ENCODE measurements at regions not wholly inside any gene's neighbourhood (a gene's known extent, or its start where the extent isn't known, plus 50 kb on each side); places are given as distances from the start of the nearest gene placed in this dataset.

- no peak for TF ChIP-seq NFIC (IDR thresholded peaks at IDR 0.05)
- TF ChIP-seq CREB1 (IDR thresholded peaks at IDR 0.05; ENCODE audit: low read depth): no peak
- no peak for TF ChIP-seq MAX (IDR thresholded peaks at IDR 0.05)
- no peak for TF ChIP-seq ZBTB7A (IDR thresholded peaks at IDR 0.05; ENCODE audit: low read depth)
- no peak for TF ChIP-seq REST (IDR thresholded peaks at IDR 0.05; ENCODE audit: low read depth)
- no peak for TF ChIP-seq TCF12 (IDR thresholded peaks at IDR 0.05; ENCODE audit: low read depth)
Observed at GRCh38 chr10:10503772-10504171, 513.9 kb upstream of the CELF2 start.

- TF ChIP-seq EP300 (IDR thresholded peaks at IDR 0.05; ENCODE audit: borderline replicate concordance): no peak
- TF ChIP-seq ZBTB7A (IDR thresholded peaks at IDR 0.05; ENCODE audit: low read depth): no peak
- TF ChIP-seq YY1 (IDR thresholded peaks at IDR 0.05; ENCODE audit: low read depth): no peak
- TF ChIP-seq USF1 (IDR thresholded peaks at IDR 0.05): no peak
- no peak for TF ChIP-seq EGR1 (IDR thresholded peaks at IDR 0.05)
- no peak for TF ChIP-seq RAD21 (IDR thresholded peaks at IDR 0.05; ENCODE audit: low read depth)
- TF ChIP-seq TCF12 (IDR thresholded peaks at IDR 0.05; ENCODE audit: low read depth): no peak
- no peak for TF ChIP-seq FOXM1 (IDR thresholded peaks at IDR 0.05; ENCODE audit: borderline replicate concordance, low read depth)
- no peak for TF ChIP-seq NFIC (IDR thresholded peaks at IDR 0.05)
- no peak for TF ChIP-seq TEAD4 (IDR thresholded peaks at IDR 0.05)
- TF ChIP-seq MAX (IDR thresholded peaks at IDR 0.05): no peak
- TF ChIP-seq CEBPB (IDR thresholded peaks at IDR 0.05): no peak
- no peak for TF ChIP-seq REST (IDR thresholded peaks at IDR 0.05; ENCODE audit: low read depth)
- no peak for TF ChIP-seq CREB1 (IDR thresholded peaks at IDR 0.05; ENCODE audit: low read depth)
- TF ChIP-seq TAF1 (IDR thresholded peaks at IDR 0.05; ENCODE audit: low read depth): no peak
Observed at GRCh38 chr10:10508211-10508610, 509.5 kb upstream of the CELF2 start.

- TF ChIP-seq EP300 (IDR thresholded peaks at IDR 0.05; ENCODE audit: borderline replicate concordance): no peak
- no peak for TF ChIP-seq CREB1 (IDR thresholded peaks at IDR 0.05; ENCODE audit: low read depth)
- no peak for TF ChIP-seq RAD21 (IDR thresholded peaks at IDR 0.05; ENCODE audit: low read depth)
- TF ChIP-seq NFIC (IDR thresholded peaks at IDR 0.05): no peak
- no peak for TF ChIP-seq ZBTB7A (IDR thresholded peaks at IDR 0.05; ENCODE audit: low read depth)
- TF ChIP-seq USF1 (IDR thresholded peaks at IDR 0.05): no peak
- TF ChIP-seq TEAD4 (IDR thresholded peaks at IDR 0.05): no peak
- TF ChIP-seq FOXM1 (IDR thresholded peaks at IDR 0.05; ENCODE audit: borderline replicate concordance, low read depth): no peak
- TF ChIP-seq CEBPB (IDR thresholded peaks at IDR 0.05): no peak
- TF ChIP-seq TCF12 (IDR thresholded peaks at IDR 0.05; ENCODE audit: low read depth): no peak
- no peak for TF ChIP-seq MAX (IDR thresholded peaks at IDR 0.05)
- no peak for TF ChIP-seq EGR1 (IDR thresholded peaks at IDR 0.05)
- no peak for TF ChIP-seq TAF1 (IDR thresholded peaks at IDR 0.05; ENCODE audit: low read depth)
- no peak for TF ChIP-seq REST (IDR thresholded peaks at IDR 0.05; ENCODE audit: low read depth)
- no peak for TF ChIP-seq YY1 (IDR thresholded peaks at IDR 0.05; ENCODE audit: low read depth)
Observed at GRCh38 chr10:10510179-10510578, 507.5 kb upstream of the CELF2 start.

GRCh38 chr10:10513067-10513466 is 504.6 kb upstream of the CELF2 start:
- no peak for TF ChIP-seq TAF1 (IDR thresholded peaks at IDR 0.05; ENCODE audit: low read depth)
- no peak for TF ChIP-seq NFIC (IDR thresholded peaks at IDR 0.05)
- TF ChIP-seq MAX (IDR thresholded peaks at IDR 0.05): no peak
- TF ChIP-seq EGR1 (IDR thresholded peaks at IDR 0.05): no peak
- no peak for TF ChIP-seq CEBPB (IDR thresholded peaks at IDR 0.05)
- TF ChIP-seq TEAD4 (IDR thresholded peaks at IDR 0.05): no peak
- TF ChIP-seq CREB1 (IDR thresholded peaks at IDR 0.05; ENCODE audit: low read depth): no peak
- no peak for TF ChIP-seq RAD21 (IDR thresholded peaks at IDR 0.05; ENCODE audit: low read depth)
- TF ChIP-seq REST (IDR thresholded peaks at IDR 0.05; ENCODE audit: low read depth): no peak
- TF ChIP-seq ZBTB7A (IDR thresholded peaks at IDR 0.05; ENCODE audit: low read depth): no peak
- no peak for TF ChIP-seq TCF12 (IDR thresholded peaks at IDR 0.05; ENCODE audit: low read depth)
- no peak for TF ChIP-seq FOXM1 (IDR thresholded peaks at IDR 0.05; ENCODE audit: borderline replicate concordance, low read depth)
